HCT116 (cell line): ENCODE measurements at regions not wholly inside any gene's neighbourhood (a gene's known extent, or its start where the extent isn't known, plus 50 kb on each side); places are given as distances from the start of the nearest gene placed in this dataset.
A peak's percentile ranks its signal among the peaks of the same experiment; 100 is the strongest.

ENCODE experiments used
- EZH2 ChIP-seq: fragments of 200-600 bp; sonication (generic); IDR thresholded peaks from 2 replicates; pipeline ENCODE4 v1.6.1; 2017; ENCODE audit warnings: antibody characterized with exemption, mixed run types
- YY1 ChIP-seq: IDR thresholded peaks from 2 replicates; pipeline ENCODE4 v1.6.1; 2011; ENCODE audit warnings: low read length, low read depth, moderate library complexity, mild to moderate bottlenecking; ENCODE audit not compliant: insufficient replicate concordance; ENCODE audit errors: extremely low read depth
- TF ChIP-seq, protein P1 (sequence below), 3 experiments: fragments of 200-600 bp in 1 of 3; sonication (generic) in 1 of 3; IDR thresholded peaks in 2 of 3; conservative IDR thresholded peaks in 1 of 3; 2 replicates each; pipeline ENCODE4 v1.5.1; 2012 to 2017; ENCODE audit warnings: low read depth in 2 of 3, low read length in 2 of 3, antibody characterized with exemption in 1 of 3, borderline replicate concordance in 1 of 3, control low read depth in 1 of 3, mild to moderate bottlenecking in 1 of 3, mixed read lengths in 1 of 3, mixed run types in 1 of 3, moderate library complexity in 1 of 3; ENCODE audit not compliant: insufficient read depth in 1 of 3
- TF ChIP-seq, protein P2 (sequence below): IDR thresholded peaks from 2 replicates; pipeline ENCODE4 v1.6.1; 2012
- TF ChIP-seq, protein P3 (sequence below): IDR thresholded peaks from 2 replicates; pipeline ENCODE4 v1.6.1; 2012; ENCODE audit warnings: low read depth

DNA sequence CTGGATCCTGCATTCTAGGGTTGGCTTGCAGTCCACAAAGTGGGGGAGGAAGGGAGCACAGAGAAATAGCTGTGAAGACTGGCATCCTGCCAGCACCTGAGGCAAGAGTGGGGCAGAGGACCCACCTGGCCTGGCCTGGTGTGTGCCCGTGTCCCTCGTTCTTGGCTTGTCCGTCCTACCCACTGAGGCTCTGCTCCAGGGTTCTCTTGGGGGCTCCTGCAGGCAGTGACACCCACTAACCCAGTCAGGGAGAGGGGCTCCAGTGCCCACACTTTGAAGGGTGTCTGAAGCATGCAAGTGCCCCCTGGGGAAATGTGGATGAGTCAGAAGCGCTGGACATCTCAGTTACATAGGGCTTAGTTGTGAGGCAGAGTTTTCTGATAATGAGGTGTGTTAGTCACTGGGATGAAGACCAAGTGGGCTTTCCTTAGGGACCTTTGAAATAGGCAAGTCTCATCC is 79.4 kb downstream of the SLC4A3 start:
- TF ChIP-seq, protein P1, sequence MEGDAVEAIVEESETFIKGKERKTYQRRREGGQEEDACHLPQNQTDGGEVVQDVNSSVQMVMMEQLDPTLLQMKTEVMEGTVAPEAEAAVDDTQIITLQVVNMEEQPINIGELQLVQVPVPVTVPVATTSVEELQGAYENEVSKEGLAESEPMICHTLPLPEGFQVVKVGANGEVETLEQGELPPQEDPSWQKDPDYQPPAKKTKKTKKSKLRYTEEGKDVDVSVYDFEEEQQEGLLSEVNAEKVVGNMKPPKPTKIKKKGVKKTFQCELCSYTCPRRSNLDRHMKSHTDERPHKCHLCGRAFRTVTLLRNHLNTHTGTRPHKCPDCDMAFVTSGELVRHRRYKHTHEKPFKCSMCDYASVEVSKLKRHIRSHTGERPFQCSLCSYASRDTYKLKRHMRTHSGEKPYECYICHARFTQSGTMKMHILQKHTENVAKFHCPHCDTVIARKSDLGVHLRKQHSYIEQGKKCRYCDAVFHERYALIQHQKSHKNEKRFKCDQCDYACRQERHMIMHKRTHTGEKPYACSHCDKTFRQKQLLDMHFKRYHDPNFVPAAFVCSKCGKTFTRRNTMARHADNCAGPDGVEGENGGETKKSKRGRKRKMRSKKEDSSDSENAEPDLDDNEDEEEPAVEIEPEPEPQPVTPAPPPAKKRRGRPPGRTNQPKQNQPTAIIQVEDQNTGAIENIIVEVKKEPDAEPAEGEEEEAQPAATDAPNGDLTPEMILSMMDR (IDR thresholded peaks at IDR 0.05 in 2 of 3, conservative IDR thresholded peaks at IDR 0.05 in 1 of 3; ENCODE audit: borderline replicate concordance in 1 of 3, insufficient read depth in 1 of 3, low read depth in 2 of 3, low read length in 2 of 3), result no peak
- TF ChIP-seq, protein P2, sequence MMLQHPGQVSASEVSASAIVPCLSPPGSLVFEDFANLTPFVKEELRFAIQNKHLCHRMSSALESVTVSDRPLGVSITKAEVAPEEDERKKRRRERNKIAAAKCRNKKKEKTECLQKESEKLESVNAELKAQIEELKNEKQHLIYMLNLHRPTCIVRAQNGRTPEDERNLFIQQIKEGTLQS, result no peak
- peak; percentile 28 for TF ChIP-seq YY1
- no peak for TF ChIP-seq EZH2
- TF ChIP-seq, protein P3, sequence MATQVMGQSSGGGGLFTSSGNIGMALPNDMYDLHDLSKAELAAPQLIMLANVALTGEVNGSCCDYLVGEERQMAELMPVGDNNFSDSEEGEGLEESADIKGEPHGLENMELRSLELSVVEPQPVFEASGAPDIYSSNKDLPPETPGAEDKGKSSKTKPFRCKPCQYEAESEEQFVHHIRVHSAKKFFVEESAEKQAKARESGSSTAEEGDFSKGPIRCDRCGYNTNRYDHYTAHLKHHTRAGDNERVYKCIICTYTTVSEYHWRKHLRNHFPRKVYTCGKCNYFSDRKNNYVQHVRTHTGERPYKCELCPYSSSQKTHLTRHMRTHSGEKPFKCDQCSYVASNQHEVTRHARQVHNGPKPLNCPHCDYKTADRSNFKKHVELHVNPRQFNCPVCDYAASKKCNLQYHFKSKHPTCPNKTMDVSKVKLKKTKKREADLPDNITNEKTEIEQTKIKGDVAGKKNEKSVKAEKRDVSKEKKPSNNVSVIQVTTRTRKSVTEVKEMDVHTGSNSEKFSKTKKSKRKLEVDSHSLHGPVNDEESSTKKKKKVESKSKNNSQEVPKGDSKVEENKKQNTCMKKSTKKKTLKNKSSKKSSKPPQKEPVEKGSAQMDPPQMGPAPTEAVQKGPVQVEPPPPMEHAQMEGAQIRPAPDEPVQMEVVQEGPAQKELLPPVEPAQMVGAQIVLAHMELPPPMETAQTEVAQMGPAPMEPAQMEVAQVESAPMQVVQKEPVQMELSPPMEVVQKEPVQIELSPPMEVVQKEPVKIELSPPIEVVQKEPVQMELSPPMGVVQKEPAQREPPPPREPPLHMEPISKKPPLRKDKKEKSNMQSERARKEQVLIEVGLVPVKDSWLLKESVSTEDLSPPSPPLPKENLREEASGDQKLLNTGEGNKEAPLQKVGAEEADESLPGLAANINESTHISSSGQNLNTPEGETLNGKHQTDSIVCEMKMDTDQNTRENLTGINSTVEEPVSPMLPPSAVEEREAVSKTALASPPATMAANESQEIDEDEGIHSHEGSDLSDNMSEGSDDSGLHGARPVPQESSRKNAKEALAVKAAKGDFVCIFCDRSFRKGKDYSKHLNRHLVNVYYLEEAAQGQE, result no peak
